ENCODE measurements at regions not wholly inside any gene's neighbourhood (a gene's known extent, or its start where the extent isn't known, plus 50 kb on each side); places are given as distances from the start of the nearest gene placed in this dataset.

DNA sequence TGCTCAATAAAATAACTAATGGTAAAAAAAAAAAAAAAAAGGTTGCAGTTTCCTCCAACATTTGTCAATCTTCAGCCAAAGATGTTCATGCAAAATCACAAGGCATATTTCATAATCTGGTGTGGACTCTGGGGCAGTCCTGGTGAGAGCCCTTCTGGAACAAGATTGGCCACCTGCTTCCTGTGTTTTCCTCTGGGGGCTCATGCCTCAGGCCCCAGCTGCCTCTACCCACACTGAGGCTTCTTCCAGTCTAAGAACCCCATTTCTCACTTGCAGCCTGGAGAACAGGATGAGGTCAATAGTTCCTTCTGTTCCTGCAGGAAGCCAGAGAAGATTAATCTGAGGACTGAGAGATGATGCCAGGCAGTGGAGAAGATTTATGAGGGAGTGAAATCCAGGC lies 492.6 kb upstream of the BRINP1 start:
- TF ChIP-seq, protein P1, sequence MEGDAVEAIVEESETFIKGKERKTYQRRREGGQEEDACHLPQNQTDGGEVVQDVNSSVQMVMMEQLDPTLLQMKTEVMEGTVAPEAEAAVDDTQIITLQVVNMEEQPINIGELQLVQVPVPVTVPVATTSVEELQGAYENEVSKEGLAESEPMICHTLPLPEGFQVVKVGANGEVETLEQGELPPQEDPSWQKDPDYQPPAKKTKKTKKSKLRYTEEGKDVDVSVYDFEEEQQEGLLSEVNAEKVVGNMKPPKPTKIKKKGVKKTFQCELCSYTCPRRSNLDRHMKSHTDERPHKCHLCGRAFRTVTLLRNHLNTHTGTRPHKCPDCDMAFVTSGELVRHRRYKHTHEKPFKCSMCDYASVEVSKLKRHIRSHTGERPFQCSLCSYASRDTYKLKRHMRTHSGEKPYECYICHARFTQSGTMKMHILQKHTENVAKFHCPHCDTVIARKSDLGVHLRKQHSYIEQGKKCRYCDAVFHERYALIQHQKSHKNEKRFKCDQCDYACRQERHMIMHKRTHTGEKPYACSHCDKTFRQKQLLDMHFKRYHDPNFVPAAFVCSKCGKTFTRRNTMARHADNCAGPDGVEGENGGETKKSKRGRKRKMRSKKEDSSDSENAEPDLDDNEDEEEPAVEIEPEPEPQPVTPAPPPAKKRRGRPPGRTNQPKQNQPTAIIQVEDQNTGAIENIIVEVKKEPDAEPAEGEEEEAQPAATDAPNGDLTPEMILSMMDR (IDR thresholded peaks at IDR 0.05) = no peak
- no peak for TF ChIP-seq POLR2A (IDR thresholded peaks at IDR 0.05)
